ENCODE measurements at regions not wholly inside any gene's neighbourhood (a gene's known extent, or its start where the extent isn't known, plus 50 kb on each side); places are given as distances from the start of the nearest gene placed in this dataset.

DNA sequence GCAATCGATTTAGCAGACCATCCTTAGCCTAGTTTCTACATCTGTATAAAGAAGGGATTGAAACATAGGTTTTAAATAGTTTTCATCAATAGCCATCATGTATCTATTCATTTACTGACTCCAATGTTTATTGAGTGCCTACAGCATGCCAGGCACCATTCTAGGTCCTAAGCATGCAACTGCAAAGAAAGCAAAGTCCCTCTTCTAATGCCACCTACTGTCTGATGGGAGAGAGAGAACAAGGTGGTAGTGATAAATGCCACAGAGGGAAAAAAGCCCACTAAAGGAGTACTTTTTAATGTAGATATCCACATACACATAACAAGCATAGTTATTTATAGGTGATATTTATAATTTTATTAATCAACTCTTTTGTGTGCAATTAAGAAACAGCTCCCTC is 67.6 kb upstream of the PPARGC1A start:
- peak in 3 of 4 donors; percentile 66 to 75 (median 70) for ATAC-seq
- 85 to 97% (median 96%) methylated on average over 1 of the region's 1 CpG for WGBS, 3 donors
- TF ChIP-seq, protein P1, sequence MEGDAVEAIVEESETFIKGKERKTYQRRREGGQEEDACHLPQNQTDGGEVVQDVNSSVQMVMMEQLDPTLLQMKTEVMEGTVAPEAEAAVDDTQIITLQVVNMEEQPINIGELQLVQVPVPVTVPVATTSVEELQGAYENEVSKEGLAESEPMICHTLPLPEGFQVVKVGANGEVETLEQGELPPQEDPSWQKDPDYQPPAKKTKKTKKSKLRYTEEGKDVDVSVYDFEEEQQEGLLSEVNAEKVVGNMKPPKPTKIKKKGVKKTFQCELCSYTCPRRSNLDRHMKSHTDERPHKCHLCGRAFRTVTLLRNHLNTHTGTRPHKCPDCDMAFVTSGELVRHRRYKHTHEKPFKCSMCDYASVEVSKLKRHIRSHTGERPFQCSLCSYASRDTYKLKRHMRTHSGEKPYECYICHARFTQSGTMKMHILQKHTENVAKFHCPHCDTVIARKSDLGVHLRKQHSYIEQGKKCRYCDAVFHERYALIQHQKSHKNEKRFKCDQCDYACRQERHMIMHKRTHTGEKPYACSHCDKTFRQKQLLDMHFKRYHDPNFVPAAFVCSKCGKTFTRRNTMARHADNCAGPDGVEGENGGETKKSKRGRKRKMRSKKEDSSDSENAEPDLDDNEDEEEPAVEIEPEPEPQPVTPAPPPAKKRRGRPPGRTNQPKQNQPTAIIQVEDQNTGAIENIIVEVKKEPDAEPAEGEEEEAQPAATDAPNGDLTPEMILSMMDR (IDR thresholded peaks at IDR 0.05), result no peak
- H3K9me3 ChIP-seq, result no peaks in the 10 kb centered on the region
- intact Hi-C loops (cut with DNase I), result no loop called here
- H3K36me3 ChIP-seq (ENCODE audit: insufficient read depth in 1 of 2, low read depth in 1 of 2), result no peaks in the 10 kb centered on the region
- DNase-seq, result no peak
- no peaks in the 10 kb centered on the region for H3K27me3 ChIP-seq (ENCODE audit: insufficient read depth in 3 of 3, low read length in 2 of 3)
- H3K4me3 ChIP-seq, result no peak overlapping the region
- no peak overlapping the region for H3K27ac ChIP-seq
- H3K4me1 ChIP-seq, result no peaks in the 10 kb centered on the region

DNA sequence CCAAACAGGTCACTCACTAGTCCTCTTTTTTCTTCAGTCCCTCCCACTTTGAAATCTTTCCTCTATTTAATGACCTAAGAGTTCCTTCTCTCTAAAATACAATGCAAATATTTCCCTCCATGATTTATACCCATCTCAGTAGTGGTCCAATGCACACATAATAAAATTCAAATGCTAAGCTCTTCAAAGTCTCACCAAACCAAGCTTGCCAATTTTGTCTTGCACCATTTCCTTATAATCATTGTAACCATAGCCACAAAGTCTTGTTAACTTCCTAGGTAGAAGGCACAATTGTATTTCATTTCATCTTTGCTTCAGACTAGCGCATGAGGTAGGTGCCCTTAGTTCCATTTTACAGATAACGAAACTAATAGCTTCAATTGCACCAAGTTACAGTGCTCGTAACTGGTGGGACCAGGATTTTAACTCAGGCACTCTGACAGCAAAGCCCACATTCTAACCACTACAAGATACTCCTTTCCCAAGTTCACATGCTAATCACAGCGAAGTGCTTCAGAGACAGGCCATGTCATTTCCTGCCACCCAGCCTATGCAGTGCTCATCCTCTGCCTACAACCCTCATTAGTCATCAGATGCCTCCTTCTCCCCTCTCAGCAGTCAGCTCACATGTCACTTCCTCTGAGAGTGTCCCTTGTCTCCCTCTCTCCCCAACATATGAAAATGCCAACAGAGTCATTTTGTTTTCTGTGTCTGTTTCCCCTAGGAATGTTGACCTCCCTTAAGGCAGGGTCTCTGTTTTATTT is 66.9 kb upstream of the PPARGC1A start:
- TF ChIP-seq, protein P1 (IDR thresholded peaks at IDR 0.05), result no peak
- intact Hi-C loops (cut with DNase I), result no loop called here
- 94 to 99% (median 95%) methylated on average over 4 of the region's 4 CpGs for WGBS, 3 donors
- Histone ChIP-seq H3K4me3 (no peak overlapping the region), H3K9me3 (no peaks in the 10 kb centered on the region), H3K27ac (no peak overlapping the region), H3K4me1 (no peaks in the 10 kb centered on the region), H3K36me3 (ENCODE audit: insufficient read depth in 1 of 2, low read depth in 1 of 2) (no peaks in the 10 kb centered on the region), H3K27me3 (ENCODE audit: insufficient read depth in 3 of 3, low read length in 2 of 3) (no peaks in the 10 kb centered on the region)
- ATAC-seq (peak; percentile 50 to 87 (median 61)), DNase-seq (no peak)

DNA sequence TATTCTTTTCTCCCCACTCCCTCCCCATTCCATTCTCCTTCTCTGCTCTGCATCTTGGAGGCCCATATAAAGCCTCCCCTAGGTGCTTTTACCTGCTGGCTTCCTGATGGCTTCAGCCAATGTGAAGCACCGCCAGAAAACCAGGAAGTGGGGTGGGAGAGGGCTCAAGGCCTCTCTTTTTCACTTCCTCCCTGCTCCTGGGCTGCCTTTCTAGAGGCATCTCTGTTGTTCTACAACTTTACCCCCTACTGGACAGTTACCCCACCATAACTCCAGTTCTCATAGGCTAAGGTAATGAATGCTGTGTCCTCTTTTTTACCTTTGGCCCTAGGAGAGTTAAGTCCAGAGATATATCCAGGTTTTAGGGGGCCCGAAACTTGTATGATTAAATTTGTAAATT is 62.4 kb upstream of the PPARGC1A start:
- no peak for ATAC-seq
- intact Hi-C loops (cut with DNase I), result no loop called here
- WGBS, 3 donors, result 83 to 94% (median 88%) methylated on average over 2 of the region's 2 CpGs

DNA sequence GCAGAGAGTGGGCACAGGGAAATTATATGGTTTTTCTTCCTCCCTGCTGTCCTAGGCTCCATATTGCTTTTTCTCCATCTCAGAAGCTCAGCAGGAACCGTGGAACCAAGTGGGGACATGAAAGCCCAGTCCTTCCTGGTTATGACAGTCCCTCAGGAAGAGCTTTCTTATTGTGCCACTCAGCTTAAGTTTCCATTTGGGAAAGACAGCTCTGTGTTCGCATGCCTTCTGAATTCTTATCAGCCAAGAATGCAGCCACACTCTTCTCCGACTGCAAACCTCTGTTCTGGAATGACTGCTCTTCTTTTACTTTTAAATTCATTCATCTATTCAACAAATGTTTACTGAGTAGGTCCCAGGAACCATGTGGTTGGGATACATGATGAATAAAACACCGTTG is 58.0 kb upstream of the PPARGC1A start:
- Histone ChIP-seq H3K27ac (no peak overlapping the region), H3K36me3 (ENCODE audit: insufficient read depth in 1 of 2, low read depth in 1 of 2) (no peaks in the 10 kb centered on the region), H3K4me1 (peaks cover 9% of the 10 kb centered on the region), H3K9me3 (no peaks in the 10 kb centered on the region), H3K27me3 (ENCODE audit: insufficient read depth in 3 of 3, low read length in 2 of 3) (no peaks in the 10 kb centered on the region), H3K4me3 (no peak overlapping the region)
- TF ChIP-seq, protein P1 (IDR thresholded peaks at IDR 0.05), result no peak
- DNase-seq (no peak), ATAC-seq (peak in 2 of 4 donors; percentile 25 to 50)
- 48 to 58% (median 50%) methylated on average over 4 of the region's 4 CpGs for WGBS, 3 donors
- intact Hi-C loops (cut with DNase I), result loop anchor here in 1 of 2 donors (5.0 to 10.0 kb wide), 2 partner anchors 71 to 467 kb away; no protein-coding TSS in a partner anchor

More for the DNA sequence above, 62.4 kb upstream of the PPARGC1A start:
- Histone ChIP-seq H3K4me3 (no peak overlapping the region), H3K27ac (no peak overlapping the region), H3K27me3 (ENCODE audit: insufficient read depth in 3 of 3, low read length in 2 of 3) (no peaks in the 10 kb centered on the region), H3K4me1 (peaks cover 4% of the 10 kb centered on the region), H3K36me3 (ENCODE audit: insufficient read depth in 1 of 2, low read depth in 1 of 2) (no peaks in the 10 kb centered on the region), H3K9me3 (no peaks in the 10 kb centered on the region)
- TF ChIP-seq, protein P1 (IDR thresholded peaks at IDR 0.05), result no peak
- DNase-seq, result no peak
